Epithelial cell of esophagus (primary cell): ENCODE measurements at regions not wholly inside any gene's neighbourhood (a gene's known extent, or its start where the extent isn't known, plus 50 kb on each side); places are given as distances from the start of the nearest gene placed in this dataset.

Source experiments
- DNase-seq: peaks from one replicate; pipeline ENCODE4 v3.0.0; 2010; ENCODE audit warnings: low read depth
- H3K4me3 ChIP-seq: 2 replicates; pipeline ENCODE4 v1.5.1; 2011; ENCODE audit warnings: mild to moderate bottlenecking, low read length, control low read depth
- CTCF ChIP-seq: IDR thresholded peaks from 2 replicates; pipeline ENCODE4 v1.5.1; 2011; ENCODE audit warnings: low read depth, mild to moderate bottlenecking, low read length, control low read depth, inconsistent platforms; ENCODE audit not compliant: insufficient read depth; ENCODE audit errors: missing control alignments

- H3K4me3 ChIP-seq, result no peak overlapping the region
- DNase-seq, result no peak
- no peak for TF ChIP-seq CTCF
Measured at GRCh38 chr2:60633615-60634014, 80.2 kb upstream of the BCL11A start.

- H3K4me3 ChIP-seq, result no peak overlapping the region
- DNase-seq, result no peak
- TF ChIP-seq CTCF, result no peak
Measured at GRCh38 chr2:60634438-60634837, 81.0 kb upstream of the BCL11A start.

GRCh38 chr2:60641811-60642788 lies 88.6 kb upstream of the BCL11A start:
- peak; percentile 74 for TF ChIP-seq CTCF
- no peak overlapping the region for H3K4me3 ChIP-seq
- peak; percentile 72 for DNase-seq

- H3K4me3 ChIP-seq, result no peak overlapping the region
- TF ChIP-seq CTCF, result no peak
- no peak for DNase-seq
Measured at GRCh38 chr2:60643747-60644146, 90.3 kb upstream of the BCL11A start.

- TF ChIP-seq CTCF, result no peak
- no peak overlapping the region for H3K4me3 ChIP-seq
- DNase-seq, result no peak
Measured at GRCh38 chr2:60644951-60645350, 91.5 kb upstream of the BCL11A start.

- no peak overlapping the region for H3K4me3 ChIP-seq
- DNase-seq, result no peak
- TF ChIP-seq CTCF, result no peak
Measured at GRCh38 chr2:60648191-60648590, 94.7 kb upstream of the BCL11A start.

GRCh38 chr2:60649721-60650120 lies 96.3 kb upstream of the BCL11A start:
- no peak for DNase-seq
- TF ChIP-seq CTCF, result no peak
- no peak overlapping the region for H3K4me3 ChIP-seq
